ENCODE measurements at regions not wholly inside any gene's neighbourhood (a gene's known extent, or its start where the extent isn't known, plus 50 kb on each side); places are given as distances from the start of the nearest gene placed in this dataset.
"Not testable (repeated sequence)": the region's sequence is repeated elsewhere in the genome, so short reads cannot be mapped to it uniquely, and the experiment has no call there.

GRCh38 chr2:7683196-7683595, 766.0 kb downstream of the RNF144A start:
- DNase-seq (ENCODE audit: low spot score), result no peak

DNA sequence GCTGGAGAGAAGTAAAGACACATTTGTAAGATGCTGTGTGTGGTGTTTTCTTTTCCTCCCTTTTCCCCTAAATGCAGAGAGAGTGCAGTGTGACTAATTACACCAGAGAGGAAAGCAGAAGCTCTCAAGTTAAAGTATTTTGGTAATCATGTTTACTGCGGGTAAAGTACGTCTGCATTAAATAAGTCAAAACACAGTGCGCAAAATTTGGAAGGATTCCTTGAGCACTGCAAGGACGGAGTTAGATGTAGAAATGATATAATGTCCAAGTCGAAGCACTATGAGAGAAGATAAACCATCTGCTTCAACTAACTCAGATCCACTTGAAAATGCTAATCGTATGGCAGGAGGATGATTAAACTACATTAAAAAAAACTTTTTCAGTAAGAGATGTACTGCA, 766.5 kb downstream of the RNF144A start:
- DNase-seq (ENCODE audit: low spot score), result no peak

GRCh38 chr2:7685342-7686015, 768.3 kb downstream of the RNF144A start:
- DNase-seq (ENCODE audit: low spot score), result no peak

- no peak for DNase-seq (ENCODE audit: low spot score)
These were observed 768.8 kb downstream of the RNF144A start for GRCh38 chr2:7686016-7686385.

GRCh38 chr2:7691961-7692656, 774.9 kb downstream of the RNF144A start:
- DNase-seq (ENCODE audit: low spot score), result no peak

DNA sequence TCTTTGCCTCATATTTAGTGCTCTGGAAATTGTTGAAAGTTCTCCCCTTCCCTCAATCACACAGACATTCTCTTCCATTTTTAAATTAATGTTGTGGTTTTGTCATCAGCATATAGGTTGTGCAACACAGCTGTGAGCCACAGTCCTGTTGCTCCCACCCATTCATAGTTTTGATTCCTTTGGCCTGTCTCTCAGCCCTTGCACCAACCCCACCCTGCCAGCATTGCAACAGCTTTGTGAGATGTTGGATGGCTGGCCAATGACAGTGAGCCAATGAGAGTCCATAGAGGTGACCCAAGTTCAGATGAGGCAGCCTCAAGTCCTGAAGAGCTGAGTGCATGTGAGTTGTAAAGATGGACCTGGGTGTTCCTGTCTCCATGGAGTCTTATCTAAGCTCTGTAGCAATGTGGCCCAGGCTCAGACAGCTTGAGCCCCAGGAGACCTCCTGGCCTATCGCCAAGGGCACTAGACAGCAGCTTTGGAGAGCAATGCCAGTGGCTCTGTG, 775.5 kb downstream of the RNF144A start:
- no peak for DNase-seq (ENCODE audit: low spot score)

DNA sequence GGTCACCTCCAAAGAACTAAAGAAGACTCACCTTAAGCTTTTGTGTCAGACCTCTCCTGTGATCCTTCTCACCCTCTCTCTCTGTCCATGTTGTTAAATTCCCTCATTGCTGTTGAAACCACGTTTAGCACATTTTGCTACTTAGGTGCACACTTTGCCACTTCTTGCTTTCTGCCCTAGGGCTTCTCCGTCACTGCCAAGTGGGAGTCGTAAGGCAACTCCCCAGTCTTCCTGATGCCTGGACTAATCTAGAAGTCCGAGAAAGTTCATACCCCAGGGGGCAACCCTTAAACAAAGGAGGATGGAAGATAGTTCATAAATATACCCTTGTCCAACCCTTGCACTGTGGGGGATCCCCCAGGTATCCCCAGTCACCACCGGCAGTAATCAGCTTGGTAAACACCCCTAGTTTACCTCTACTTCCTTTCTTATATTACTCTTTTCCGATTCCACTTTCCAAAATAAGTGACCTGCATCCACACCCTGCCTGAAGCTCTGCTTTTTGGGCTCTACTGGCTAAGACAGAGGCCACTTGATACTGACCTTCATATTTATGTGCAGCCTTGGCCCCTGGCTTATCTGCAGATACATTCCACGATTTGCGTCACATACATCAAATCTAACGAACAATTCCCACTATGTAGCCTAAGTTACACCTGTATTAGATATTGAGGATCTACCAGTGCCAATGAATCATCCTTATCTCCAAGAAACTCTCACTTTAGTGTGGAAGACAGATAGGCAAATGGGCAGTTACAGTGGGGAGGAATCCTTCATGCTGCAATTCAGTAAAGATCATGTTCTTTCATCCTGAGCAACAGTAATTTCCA, 776.2 kb downstream of the RNF144A start:
- no peak for DNase-seq (ENCODE audit: low spot score)

- no peak for DNase-seq (ENCODE audit: low spot score)
These were observed 777.1 kb downstream of the RNF144A start for GRCh38 chr2:7694076-7694985.

- not testable (repeated sequence) for DNase-seq (ENCODE audit: low spot score)
These were observed 779.3 kb downstream of the RNF144A start for GRCh38 chr2:7696556-7696955.

GRCh38 chr2:7697052-7697451, 779.8 kb downstream of the RNF144A start:
- no peak for DNase-seq (ENCODE audit: low spot score)

- no peak for DNase-seq (ENCODE audit: low spot score)
These were observed 784.6 kb downstream of the RNF144A start for GRCh38 chr2:7701791-7702190.

DNA sequence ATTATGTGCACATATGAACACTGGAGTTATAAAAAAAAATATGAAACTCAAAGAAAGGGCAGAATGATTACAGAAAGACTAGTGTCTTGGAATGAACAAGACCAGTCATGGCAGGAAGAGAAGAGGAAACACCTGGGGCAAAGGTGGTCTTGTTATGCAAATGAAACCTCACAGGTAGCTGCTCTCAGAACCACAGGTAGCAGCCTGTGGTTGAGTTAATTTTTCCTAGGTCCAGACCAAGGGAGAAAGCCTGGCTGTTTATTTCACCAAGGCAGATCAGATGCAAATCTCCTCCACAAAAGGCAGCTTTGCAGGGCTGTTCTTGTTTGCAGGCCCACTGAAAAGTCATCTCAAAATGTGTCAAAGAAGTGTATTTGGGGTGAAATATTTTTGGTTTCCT, 785.8 kb downstream of the RNF144A start:
- DNase-seq (ENCODE audit: low spot score), result no peak

GRCh38 chr2:7703543-7704144, 786.4 kb downstream of the RNF144A start:
- DNase-seq (ENCODE audit: low spot score), result no peak

DNA sequence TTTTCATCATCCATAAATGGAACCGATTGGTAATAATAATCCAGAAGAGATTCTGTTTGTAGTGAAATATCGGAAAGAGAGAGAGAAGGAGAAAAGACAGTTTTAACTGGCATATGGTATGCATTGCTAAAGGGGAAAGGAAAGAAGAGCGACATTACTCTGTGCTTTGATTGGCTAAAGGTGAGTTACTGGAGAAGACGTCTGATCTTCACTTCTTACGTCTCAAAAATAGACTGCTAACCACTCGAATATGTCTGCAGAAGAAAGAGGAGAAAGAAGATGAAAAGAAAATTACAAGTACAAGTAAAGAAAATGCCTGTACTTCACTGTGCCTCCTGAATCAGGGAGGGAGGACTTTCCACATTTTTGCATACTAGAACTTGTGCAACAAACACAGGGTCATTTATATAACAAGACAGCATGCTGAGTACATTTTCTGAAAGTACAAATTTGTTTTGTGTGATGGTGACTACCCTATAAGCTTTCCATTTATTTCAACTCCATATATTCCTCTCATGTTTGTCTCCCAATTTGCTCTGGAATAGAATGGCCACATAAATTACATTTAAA, 787.2 kb downstream of the RNF144A start:
- DNase-seq (ENCODE audit: low spot score), result no peak

GRCh38 chr2:7706791-7707190, 789.6 kb downstream of the RNF144A start:
- no peak for DNase-seq (ENCODE audit: low spot score)

DNA sequence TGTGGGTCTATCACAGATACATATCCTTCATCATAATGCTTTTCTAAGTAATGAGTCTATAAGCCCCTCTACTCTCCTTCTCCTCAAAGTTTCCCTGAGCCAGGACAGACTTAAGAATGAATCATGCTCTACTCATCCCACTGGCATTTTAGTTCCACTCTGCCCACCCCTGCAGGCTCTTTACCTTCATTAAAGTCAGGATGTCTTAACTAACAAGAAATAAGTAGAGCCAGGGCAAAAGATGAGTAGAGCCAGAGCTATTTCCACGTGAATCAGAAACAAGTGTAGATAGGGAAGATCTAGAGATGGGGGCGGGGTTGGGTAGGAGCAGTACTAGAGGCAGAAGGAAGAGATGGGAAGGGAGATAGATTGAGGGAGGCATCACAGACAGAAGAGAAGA, 790.5 kb downstream of the RNF144A start:
- DNase-seq (ENCODE audit: low spot score), result no peak

- DNase-seq (ENCODE audit: low spot score), result no peak
These were observed 792.7 kb downstream of the RNF144A start for GRCh38 chr2:7709907-7710306.

- DNase-seq (ENCODE audit: low spot score), result no peak
These were observed 794.0 kb downstream of the RNF144A start for GRCh38 chr2:7711167-7711566.

- DNase-seq (ENCODE audit: low spot score), result no peak
These were observed 802.7 kb downstream of the RNF144A start for GRCh38 chr2:7719876-7720275.

DNA sequence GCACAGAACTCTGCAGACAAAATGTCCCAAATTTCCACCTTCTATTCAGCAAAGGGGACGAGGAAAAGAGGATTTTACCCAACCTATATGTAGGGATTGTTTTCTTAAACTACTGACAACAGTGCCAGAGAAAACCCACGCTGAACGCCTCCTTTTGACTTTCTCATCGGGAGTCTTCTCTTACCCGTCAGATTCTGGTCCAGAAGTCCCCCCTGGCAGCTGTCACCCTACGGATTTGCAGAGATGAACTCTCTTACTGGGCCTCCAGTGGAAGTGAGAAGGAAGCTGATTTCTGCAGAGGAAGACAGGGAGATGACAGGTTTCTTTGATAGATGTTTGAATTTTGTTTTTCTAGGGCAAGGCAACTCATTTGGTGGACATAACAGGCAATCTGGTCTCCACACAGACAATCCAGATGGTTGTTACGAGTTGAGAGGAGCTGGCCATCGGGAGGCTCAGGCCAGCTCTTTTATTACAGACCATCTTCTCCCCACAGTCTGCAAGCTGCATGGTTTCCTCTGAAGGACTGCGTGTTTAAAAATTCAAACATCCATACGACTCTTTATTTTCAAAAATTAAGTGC, 804.3 kb downstream of the RNF144A start:
- DNase-seq (ENCODE audit: low spot score), result no peak

Measured in mucosa of gallbladder (tissue), 1 donor.